GM19035 (cell line): ENCODE measurements at regions not wholly inside any gene's neighbourhood (a gene's known extent, or its start where the extent isn't known, plus 50 kb on each side); places are given as distances from the start of the nearest gene placed in this dataset.
"Not testable (repeated sequence)": the region's sequence is repeated elsewhere in the genome, so short reads cannot be mapped to it uniquely, and the experiment has no call there.

ENCODE experiments used
- ATAC-seq: cut with Tn5 transposase; IDR thresholded peaks from one replicate; pipeline ENCODE4 v1.9.1; 2021; ENCODE audit not compliant: unreplicated experiment

- ATAC-seq = no peak
Measured at GRCh38 chr12:73185403-73185802, 913.2 kb downstream of the TRHDE start.

DNA sequence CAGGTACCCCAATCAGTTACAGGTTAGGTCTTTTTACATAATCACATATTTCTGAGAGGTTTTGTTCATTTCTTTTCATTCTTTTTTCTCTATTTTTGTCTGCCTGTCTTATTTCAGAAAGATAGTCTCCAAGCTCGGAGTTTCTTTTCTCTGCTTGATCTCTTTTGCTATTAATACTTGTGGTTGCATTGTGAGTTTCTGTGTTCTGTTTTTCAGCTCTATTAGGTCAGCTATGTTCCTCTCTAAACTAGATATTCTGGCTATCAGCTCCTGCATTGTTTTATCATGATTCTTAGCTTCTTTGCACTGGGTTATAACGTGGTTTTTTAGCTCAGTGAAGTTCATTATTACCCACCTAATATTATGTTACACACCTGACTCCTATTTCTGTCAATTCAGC, 914.1 kb downstream of the TRHDE start:
- ATAC-seq = no peak

DNA sequence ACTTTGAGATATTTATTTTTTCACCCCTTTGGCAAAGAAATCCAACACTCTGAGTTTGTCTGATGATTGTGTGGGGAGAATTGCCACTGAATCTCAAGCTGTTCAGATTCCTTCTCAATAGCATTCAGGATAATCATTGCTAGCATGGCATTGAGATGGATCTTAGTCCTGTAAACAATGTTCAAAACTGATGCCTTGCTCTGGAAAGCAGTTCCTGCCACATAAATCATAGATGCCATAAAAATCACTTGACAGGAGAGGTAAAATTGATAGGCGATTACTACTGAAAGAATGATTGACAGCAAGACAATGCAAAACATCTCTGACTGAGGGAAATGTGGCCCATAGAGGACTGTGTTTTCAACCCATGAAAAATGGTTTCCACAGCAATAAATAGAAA, 915.6 kb downstream of the TRHDE start:
- no peak for ATAC-seq

DNA sequence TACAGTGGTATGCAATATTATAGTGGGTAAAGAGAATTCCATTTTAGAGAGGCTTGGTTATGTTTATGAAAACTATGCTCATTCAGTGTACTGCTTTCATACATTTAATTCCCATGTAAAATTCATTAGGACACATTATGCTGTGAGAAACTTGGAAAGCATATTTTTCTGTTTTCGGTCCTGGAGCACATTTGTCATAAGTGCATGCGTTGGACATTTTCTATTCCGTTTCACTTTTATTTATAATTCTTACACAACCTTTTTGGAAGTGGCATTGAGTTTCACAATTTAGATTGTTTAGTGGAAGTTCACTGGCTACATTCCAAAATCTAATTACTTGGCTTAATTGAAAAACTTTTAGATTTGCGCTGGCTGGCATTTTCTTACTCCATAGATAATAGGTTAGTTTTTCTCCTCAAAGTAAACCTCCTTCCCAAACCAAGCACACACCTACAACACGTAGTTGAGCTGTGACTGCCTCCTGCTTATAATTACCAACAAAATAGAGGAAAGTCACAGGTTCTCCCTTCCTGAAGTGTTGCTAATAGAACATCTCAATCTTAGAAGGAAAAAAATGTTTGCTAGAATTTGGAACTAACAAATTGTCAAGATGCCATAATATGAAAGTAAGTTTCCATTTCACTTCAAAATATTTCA, 938.5 kb downstream of the TRHDE start:
- ATAC-seq = no peak

DNA sequence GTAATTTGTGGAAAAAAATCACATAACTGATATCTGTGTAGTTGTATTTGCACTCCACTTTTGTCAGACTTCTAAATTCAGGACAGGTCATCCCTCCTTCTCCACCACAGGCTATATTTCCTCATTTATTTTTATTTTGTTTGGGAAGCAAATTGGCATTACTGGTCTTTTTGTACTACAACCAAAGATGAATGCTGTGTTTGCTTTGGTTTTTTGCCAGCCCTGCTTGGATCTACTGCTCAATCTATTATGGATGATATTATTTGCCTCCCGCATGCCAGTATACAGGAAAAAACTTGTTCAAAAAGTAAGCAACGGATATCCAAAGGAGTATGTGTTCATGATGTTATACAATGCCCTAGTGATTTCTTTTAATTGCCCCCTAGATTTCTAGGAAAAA, 948.8 kb downstream of the TRHDE start:
- no peak for ATAC-seq

GRCh38 chr12:73221398-73221797, 949.2 kb downstream of the TRHDE start:
- no peak for ATAC-seq

DNA sequence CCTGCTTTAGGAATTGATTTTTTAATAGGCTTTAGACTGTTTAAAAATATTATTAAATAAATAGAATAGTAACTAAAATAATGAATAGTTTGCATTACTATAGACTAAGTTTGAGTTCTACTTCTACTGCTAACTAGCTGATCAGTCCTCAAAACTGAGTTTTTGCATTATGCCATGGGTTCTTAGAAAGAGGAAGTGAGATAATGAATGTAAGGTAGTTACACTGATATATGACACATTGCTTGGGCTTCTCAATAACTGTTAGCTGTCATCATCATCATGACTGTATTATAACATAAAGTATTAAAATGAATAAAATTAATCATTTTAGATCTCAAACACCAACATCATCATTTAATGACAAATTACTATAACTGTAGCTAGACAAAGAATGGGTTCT, 949.7 kb downstream of the TRHDE start:
- ATAC-seq = no peak

DNA sequence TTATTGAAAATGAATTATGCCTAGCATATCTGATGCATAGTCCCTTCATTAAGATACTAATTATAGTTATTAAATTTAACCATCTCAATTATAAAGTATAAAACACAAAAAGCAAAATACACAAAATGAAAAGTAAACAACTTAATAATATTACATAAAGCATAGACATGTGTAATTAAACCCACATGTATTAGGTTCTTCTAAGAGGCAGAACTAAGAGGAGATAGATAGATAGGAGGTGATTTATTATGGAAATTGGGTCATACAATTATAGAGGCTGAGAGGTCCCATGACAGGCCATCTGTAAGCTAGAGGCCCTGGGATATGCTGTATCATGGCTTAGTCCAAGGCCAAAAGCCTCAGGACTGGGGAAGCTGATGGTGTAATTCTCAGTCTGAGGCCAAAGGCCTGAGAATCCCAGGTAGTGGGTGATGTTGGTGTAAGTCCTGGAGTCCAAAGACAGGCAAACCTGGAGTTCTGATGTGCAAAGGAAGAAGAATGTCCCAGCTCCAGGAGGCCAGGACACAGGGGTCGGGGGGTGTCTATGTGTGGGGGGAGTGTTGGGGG, 953.3 kb downstream of the TRHDE start:
- ATAC-seq = no peak

- no peak for ATAC-seq
Measured at GRCh38 chr12:73225941-73226340, 953.8 kb downstream of the TRHDE start.

DNA sequence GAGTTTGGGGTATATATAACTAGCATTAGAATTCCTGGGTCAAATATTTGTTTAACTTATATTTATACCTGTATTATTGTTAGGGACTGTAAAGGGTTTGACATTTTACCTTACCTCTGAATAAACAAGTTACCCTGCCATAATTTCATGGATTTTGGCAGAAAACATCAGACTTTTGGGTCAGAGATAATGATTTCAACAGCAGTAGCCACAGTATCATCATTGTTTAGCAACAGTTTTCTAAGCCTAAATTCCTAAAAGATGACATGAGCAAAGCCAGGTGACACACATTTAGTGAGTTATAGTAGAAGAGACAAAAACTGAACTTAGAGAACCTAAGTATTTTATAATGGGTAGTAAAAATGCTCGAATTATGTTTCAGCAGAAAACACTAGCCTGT, 954.4 kb downstream of the TRHDE start:
- ATAC-seq = no peak

DNA sequence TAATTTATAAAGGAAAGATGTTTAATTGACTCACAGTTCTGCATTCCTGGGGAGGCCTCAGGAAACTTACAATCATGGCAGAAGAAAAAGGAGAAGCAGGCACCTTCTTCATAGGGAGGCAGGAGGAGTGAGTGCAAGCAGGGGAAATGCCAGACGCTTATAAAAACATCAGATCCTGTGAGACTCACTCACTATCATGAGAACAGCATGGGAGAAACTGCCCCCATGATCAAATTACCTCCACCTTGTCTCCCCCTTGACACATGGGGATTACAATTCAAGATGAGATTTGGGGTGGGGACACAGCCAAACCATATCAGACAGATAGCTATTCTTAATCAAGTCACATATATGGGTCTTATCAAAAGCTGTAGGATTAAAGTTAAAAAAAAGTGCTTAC, 956.7 kb downstream of the TRHDE start:
- not testable (repeated sequence) for ATAC-seq

DNA sequence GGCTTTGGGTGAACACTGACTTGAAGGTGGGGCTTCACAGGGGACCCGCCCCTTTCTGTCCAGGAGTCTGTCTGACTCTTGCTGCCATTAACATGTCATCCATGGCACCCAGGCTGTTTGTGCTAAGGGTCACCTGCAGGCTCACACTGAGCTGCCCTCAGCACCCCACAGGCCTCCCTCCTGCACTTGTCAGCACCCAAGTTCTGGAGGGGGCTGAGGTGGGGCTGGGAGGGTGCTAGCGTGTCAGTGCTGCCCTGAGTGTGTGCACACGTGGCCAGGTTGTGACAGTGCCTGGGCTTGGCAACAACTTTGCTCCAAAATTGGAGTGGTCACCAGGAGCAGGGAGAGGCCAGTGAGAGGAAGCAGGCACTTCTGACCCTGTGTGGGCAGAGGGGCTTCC, 963.2 kb downstream of the TRHDE start:
- ATAC-seq = no peak

GRCh38 chr12:73240110-73240509, 967.9 kb downstream of the TRHDE start:
- no peak for ATAC-seq

DNA sequence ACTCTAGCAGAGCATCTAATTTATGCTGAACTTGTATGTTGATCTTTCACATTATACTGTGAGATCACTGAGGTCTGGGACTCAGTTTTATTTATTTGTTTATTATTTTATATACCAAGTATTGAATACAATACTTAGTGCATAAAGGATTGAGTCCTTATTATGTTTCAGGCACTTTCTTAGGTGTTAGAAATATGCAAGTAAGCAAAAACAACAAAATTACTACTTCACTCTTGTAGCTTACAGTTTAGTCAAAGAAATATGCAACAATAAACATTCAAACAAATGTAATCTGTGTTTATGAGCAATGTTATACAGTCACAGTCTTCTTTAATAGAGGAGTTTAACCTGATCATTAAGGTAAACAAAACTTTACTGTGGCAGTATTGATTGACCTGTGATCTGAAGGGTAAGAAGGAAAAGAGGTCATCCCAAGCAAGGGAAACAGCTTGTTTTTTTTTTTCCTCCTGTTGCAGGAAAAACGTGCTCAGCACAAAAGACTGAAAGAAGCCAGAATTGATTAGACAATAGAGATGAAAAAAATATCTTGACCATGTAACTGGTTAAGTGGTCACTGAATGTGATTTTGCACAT, 990.7 kb downstream of the TRHDE start:
- ATAC-seq = no peak

DNA sequence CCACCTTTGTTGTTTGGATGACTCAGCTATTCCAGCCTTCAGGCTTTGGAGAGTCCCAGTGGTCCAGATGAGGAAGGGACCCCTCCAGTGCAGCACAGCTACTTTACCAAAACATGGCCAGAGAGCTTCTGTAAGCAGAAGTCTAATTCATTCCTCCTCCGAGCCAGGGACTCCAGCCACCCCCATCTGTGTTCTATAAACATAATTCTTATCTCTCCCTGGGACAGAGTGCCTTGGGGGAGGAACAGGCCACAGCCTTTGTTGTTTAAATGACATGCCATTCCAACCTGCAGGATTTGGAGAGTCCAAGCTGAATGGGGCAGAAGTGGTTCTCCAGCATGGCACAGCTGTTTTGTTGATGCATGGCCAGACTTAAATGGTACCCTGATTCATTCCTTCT, 994.0 kb downstream of the TRHDE start:
- ATAC-seq = no peak

- ATAC-seq = no peak
Measured at GRCh38 chr12:73274976-73275375, 1002.8 kb downstream of the TRHDE start.

DNA sequence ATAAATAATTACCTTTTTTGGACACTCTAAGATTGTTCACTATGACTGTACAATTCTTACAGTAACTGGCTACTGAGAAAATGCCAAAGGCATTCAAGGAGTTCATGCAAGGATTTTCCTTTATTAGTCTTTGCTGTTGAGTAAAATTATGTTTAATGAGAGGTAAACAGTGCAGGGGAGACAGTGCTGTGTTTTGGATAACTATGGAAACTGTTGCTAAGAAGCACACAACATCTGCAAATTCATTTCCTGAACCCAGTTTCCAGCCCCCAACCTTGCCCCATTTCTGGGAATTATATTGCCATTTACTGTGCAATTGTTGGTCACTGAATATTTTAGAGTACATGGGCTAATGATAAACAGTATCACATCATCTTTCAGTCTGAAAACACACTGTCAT, 1005.8 kb downstream of the TRHDE start:
- no peak for ATAC-seq

DNA sequence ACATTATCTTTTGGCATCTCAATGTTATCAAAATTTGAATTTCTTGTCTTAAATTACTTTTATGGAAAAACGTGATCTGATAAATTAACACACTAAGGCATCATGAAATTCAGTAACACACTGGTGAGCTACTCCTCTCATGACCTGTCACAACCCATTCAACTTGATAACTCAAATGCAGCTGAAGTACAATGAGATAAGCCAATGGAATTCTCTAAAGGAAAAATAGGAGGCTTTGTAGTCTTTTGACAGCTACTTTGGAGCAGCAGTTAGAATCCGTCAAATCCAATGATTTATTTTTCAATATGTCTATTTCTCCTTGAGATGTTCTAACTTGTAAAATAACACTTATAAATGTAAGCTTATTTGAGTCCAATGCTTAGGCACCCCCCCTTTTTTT, 1029.4 kb downstream of the TRHDE start:
- no peak for ATAC-seq

GRCh38 chr12:73307260-73307659, 1035.1 kb downstream of the TRHDE start:
- no peak for ATAC-seq

- no peak for ATAC-seq
Measured at GRCh38 chr12:73308079-73308478, 1035.9 kb downstream of the TRHDE start.

- no peak for ATAC-seq
Measured at GRCh38 chr12:73308747-73309146, 1036.6 kb downstream of the TRHDE start.

DNA sequence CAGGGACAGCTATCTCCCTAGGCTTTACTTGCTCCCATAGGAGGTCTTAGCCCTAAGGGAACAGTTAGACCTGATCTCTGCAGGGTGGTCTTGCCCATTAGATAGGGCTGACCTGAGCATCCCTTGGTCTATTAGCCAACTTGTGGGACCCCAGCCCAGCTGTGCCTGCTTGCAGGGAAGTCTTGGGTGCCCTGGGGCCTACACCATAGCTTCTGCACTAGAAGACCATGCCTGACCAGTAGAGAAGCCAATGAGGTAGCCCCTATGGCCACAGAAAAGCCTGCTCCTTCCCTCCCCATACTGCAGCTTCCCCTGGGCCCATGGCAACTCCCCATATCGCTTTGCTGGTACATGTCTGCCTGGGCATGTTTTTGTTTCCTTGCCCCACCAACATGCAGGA, 1049.1 kb downstream of the TRHDE start:
- ATAC-seq = no peak

GRCh38 chr12:73321776-73322175, 1049.6 kb downstream of the TRHDE start:
- ATAC-seq = no peak
